Endothelial cell of umbilical vein (primary cell): ENCODE measurements at regions not wholly inside any gene's neighbourhood (a gene's known extent, or its start where the extent isn't known, plus 50 kb on each side); places are given as distances from the start of the nearest gene placed in this dataset.

ENCODE experiments used
- BruUV-seq: library from RNA; stranded (reverse); fragments of 400-500 nt; replicated peaks from 2 replicates; lab custom pipeline; 2021; lab: Mats Ljungman, UMichigan
- CTCF ChIA-PET: fragments of 300-600, 350-600 bp; sonication (Branson Sonifier 250); formaldehyde crosslinking; loops from one replicate; lab custom pipeline; 2021; ENCODE audit warnings: antibody characterized with exemption, inconsistent platforms; lab: Charles Lee
- POLR2A ChIA-PET: fragments of 300-600, 350-600 bp; sonication (Branson Sonifier 250); formaldehyde crosslinking; loops from one replicate; lab custom pipeline; 2021; ENCODE audit warnings: antibody characterized with exemption, inconsistent platforms; lab: Charles Lee
- DNase-seq: peaks from one replicate; pipeline ENCODE4 v3.0.0-alpha.2; 2011; ENCODE audit warnings: low read depth, low spot score
- FAIRE-seq: peaks from 2 replicates; lab custom pipeline; 2011; peaks lifted over from hg19 to GRCh38; lab: Jason Lieb, UNC
- H2AFZ ChIP-seq: 2 replicates; pipeline ENCODE4 v1.6.0; 2012; ENCODE audit warnings: low read depth, low read length, control low read depth, inconsistent platforms
- H3K27ac ChIP-seq: 2 replicates; pipeline ENCODE4 v1.5.1; 2011; ENCODE audit warnings: low read depth, mild to moderate bottlenecking, control low read depth, low read length, moderate library complexity; ENCODE audit not compliant: insufficient read depth
- H3K27me3 ChIP-seq, 2 experiments: 2 replicates each; pipeline versions ENCODE4 v1.6.0 to v1.6.1; 2011; ENCODE audit warnings: low read length in 2 of 2, mixed read lengths in 1 of 2; ENCODE audit not compliant: control insufficient read depth in 2 of 2, insufficient read depth in 2 of 2
- H3K36me3 ChIP-seq, 2 experiments: 2 replicates in 1 of 2; 3 replicates in 1 of 2; pipeline ENCODE4 v1.5.1; 2011; ENCODE audit warnings: low read length in 2 of 2, mild to moderate bottlenecking in 1 of 2, moderate library complexity in 1 of 2; ENCODE audit not compliant: control insufficient read depth in 2 of 2, insufficient read depth in 2 of 2; ENCODE audit errors: extremely low read depth in 1 of 2
- H3K4me1 ChIP-seq: 3 replicates; pipeline ENCODE4 v1.5.1; 2011; ENCODE audit warnings: mild to moderate bottlenecking, low read length; ENCODE audit not compliant: control insufficient read depth, insufficient read depth; ENCODE audit errors: extremely low read depth
- H3K4me2 ChIP-seq: 2 replicates; pipeline ENCODE4 v1.6.1; 2011; ENCODE audit warnings: low read length, control low read depth, mixed read lengths; ENCODE audit not compliant: insufficient read depth
- H3K4me3 ChIP-seq, 3 experiments: fragments of 200-600 bp in 1 of 3; sonication (generic), shearing (Covaris generic) in 1 of 3; replicated peaks in 1 of 3; 2 replicates each; pipeline ENCODE4 v1.5.1; 2011 to 2016; ENCODE audit warnings: control low read depth in 3 of 3, low read length in 3 of 3, mild to moderate bottlenecking in 2 of 3, inconsistent platforms in 1 of 3, low read depth in 1 of 3, moderate library complexity in 1 of 3; ENCODE audit not compliant: insufficient read depth in 1 of 3
- H3K79me2 ChIP-seq: 2 replicates; pipeline ENCODE4 v1.6.0; 2012; ENCODE audit warnings: low read length, inconsistent platforms; ENCODE audit not compliant: control insufficient read depth, insufficient read depth
- H3K9ac ChIP-seq: replicated peaks from 2 replicates; pipeline ENCODE3; 2011; ENCODE audit warnings: low read length, control low read depth; ENCODE audit not compliant: insufficient read depth; ENCODE audit errors: extremely low read depth
- H3K9me1 ChIP-seq: replicated peaks from 3 replicates; pipeline ENCODE4 v1.6.0; 2011; ENCODE audit warnings: mild to moderate bottlenecking, low read length; ENCODE audit not compliant: control insufficient read depth, insufficient read depth; ENCODE audit errors: extremely low read depth
- H3K9me3 ChIP-seq: replicated peaks from 2 replicates; pipeline ENCODE4 v1.5.1; 2012; ENCODE audit warnings: low read length, inconsistent platforms; ENCODE audit not compliant: control insufficient read depth, insufficient read depth
- H4K20me1 ChIP-seq: replicated peaks from 2 replicates; pipeline ENCODE3; 2011; ENCODE audit warnings: mild to moderate bottlenecking, low read length; ENCODE audit not compliant: control insufficient read depth, insufficient read depth; ENCODE audit errors: extremely low read depth
- FOS ChIP-seq: IDR thresholded peaks from 2 replicates; pipeline ENCODE4 v1.6.1; 2011; ENCODE audit warnings: mild to moderate bottlenecking, low read length, moderate library complexity, borderline replicate concordance; ENCODE audit not compliant: insufficient read depth
- MYC ChIP-seq: IDR thresholded peaks from one replicate; pipeline ENCODE4 v1.6.1; 2011; ENCODE audit warnings: mild to moderate bottlenecking, low read depth, low read length
- POLR2AphosphoS5 ChIP-seq: IDR thresholded peaks from 2 replicates; pipeline ENCODE4 v1.6.1; 2012; ENCODE audit warnings: low read depth, mild to moderate bottlenecking, control low read depth, low read length, moderate library complexity; ENCODE audit not compliant: insufficient read depth
- dilution Hi-C: fragments of 300-500 bp; cut with MboI; formaldehyde crosslinking; loops from one replicate; pipeline ENCODE4 v1.15.0; 2019; ENCODE audit warnings: low sequenced_read_pairs; ENCODE audit not compliant: extremely low pct_ligation_motif_present
- intact Hi-C: fragments of 100-400 bp; cut with micrococcal nuclease; formaldehyde crosslinking; loops from one replicate; pipeline ENCODE4 v1.10.0; 2022
- TF ChIP-seq, protein P1 (sequence below), 2 donors: IDR thresholded peaks; 1 replicate in 1 of 2; 2 replicates in 1 of 2; pipeline ENCODE4 v1.5.1; 2011; ENCODE audit warnings: low read length in 2 of 2, mild to moderate bottlenecking in 2 of 2, moderate library complexity in 2 of 2, control low read depth in 1 of 2, inconsistent platforms in 1 of 2, low read depth in 1 of 2; ENCODE audit not compliant: insufficient read depth in 1 of 2; ENCODE audit errors: extremely low read depth in 1 of 2

DNA sequence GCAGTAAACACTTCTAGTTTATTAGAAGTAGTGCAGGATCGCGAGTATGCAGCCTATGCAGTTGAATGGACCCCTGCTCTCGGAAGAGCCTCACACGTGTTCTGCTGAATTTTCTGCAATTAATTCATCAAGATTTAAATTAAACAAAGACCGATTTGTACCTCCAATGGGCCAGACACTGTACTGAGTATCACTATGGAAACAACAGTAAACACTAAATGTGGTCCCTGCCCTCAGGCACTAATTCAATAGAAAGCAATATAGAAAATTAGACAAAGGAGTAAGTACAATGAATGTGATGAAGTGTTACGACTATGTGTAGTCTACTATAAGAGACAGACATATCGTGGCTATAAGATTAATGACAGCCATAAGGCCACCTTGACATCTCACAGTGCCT lies 740.3 kb upstream of the FRG1 start:
- Histone ChIP-seq H3K27ac (no peak overlapping the region), H2AFZ (no peak overlapping the region), H3K4me2 (no peak overlapping the region), H3K27me3 (no peaks in the 10 kb centered on the region), H3K36me3 (no peaks in the 10 kb centered on the region), H3K9me3 (peaks cover 4% of the 10 kb centered on the region), H4K20me1 (no peaks in the 10 kb centered on the region), H3K9ac (no peak overlapping the region), H3K9me1 (no peaks in the 10 kb centered on the region), H3K4me3 (no peak overlapping the region), H3K79me2 (no peaks in the 10 kb centered on the region), H3K4me1 (no peaks in the 10 kb centered on the region)
- DNase-seq: no peak
- dilution Hi-C loops (no loop called here), intact Hi-C loops (no loop called here)
- no TSS peak for BruUV-seq
- POLR2A ChIA-PET: no interaction called here
- CTCF ChIA-PET: no interaction called here
- TF ChIP-seq POLR2AphosphoS5: no peak
- TF ChIP-seq, protein P1, sequence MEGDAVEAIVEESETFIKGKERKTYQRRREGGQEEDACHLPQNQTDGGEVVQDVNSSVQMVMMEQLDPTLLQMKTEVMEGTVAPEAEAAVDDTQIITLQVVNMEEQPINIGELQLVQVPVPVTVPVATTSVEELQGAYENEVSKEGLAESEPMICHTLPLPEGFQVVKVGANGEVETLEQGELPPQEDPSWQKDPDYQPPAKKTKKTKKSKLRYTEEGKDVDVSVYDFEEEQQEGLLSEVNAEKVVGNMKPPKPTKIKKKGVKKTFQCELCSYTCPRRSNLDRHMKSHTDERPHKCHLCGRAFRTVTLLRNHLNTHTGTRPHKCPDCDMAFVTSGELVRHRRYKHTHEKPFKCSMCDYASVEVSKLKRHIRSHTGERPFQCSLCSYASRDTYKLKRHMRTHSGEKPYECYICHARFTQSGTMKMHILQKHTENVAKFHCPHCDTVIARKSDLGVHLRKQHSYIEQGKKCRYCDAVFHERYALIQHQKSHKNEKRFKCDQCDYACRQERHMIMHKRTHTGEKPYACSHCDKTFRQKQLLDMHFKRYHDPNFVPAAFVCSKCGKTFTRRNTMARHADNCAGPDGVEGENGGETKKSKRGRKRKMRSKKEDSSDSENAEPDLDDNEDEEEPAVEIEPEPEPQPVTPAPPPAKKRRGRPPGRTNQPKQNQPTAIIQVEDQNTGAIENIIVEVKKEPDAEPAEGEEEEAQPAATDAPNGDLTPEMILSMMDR (IDR thresholded peaks at IDR 0.05; ENCODE audit: extremely low read depth in 1 of 2, insufficient read depth in 1 of 2, low read depth in 1 of 2, low read length in 2 of 2): no peak
- FAIRE-seq: no peak

DNA sequence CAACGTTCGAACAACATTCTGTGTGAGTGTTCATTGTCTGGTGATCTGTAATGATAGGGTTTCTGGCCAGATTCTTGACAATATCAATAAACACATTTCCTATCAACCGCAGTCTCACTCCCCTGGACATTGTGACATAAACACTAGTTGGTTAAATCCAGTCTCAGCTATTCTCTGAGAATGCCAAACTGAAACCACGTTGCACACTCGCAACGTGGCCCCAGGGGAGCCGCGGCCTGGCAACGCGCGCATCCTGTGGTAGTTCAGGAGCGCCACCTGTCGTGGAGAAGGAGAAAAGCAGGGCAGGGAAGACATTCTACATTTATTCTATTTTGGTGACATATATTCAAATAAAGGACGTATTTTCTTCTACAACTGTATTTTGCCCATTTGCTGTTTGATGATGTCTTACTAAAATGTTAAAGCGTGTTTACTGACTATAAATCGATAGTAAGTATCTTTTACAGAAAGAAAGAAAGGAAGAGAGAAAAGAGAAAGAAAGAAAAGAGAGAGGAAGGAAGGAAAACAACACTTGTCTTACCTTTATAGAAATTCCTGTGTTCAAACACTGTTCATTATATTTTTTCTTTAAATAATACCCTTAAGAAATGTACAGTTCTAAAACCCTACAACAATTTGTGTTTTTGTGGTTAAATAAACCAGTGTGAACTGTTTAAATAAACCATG lies 738.3 kb upstream of the FRG1 start:
- H3K27ac ChIP-seq: no peak overlapping the region
- ChIA-PET CTCF (no interaction called here), POLR2A (no interaction called here)
- DNase-seq: no peak
- H3K9me3 ChIP-seq: peaks cover 4% of the 10 kb centered on the region
- H4K20me1 ChIP-seq: no peaks in the 10 kb centered on the region
- H3K36me3 ChIP-seq: no peaks in the 10 kb centered on the region
- no peaks in the 10 kb centered on the region for H3K9me1 ChIP-seq
- no peak overlapping the region for H3K4me3 ChIP-seq
- H2AFZ ChIP-seq: no peak overlapping the region
- H3K4me2 ChIP-seq: no peak overlapping the region
- no peaks in the 10 kb centered on the region for H3K79me2 ChIP-seq
- no peaks in the 10 kb centered on the region for H3K27me3 ChIP-seq
- no peaks in the 10 kb centered on the region for H3K4me1 ChIP-seq
- no peak overlapping the region for H3K9ac ChIP-seq
- dilution Hi-C loops (no loop called here), intact Hi-C loops (no loop called here)
- no peak for FAIRE-seq
- no peak for TF ChIP-seq FOS
- TF ChIP-seq MYC: no peak
- TF ChIP-seq, protein P1 (IDR thresholded peaks at IDR 0.05; ENCODE audit: extremely low read depth in 1 of 2, insufficient read depth in 1 of 2, low read depth in 1 of 2, low read length in 2 of 2): no peak
- BruUV-seq: no TSS peak
